Left ventricle myocardium inferior (tissue), 1 donor: ENCODE measurements at regions not wholly inside any gene's neighbourhood (a gene's known extent, or its start where the extent isn't known, plus 50 kb on each side); places are given as distances from the start of the nearest gene placed in this dataset.

Experiments
- DNase-seq: peaks from one replicate; pipeline ENCODE4 v3.0.0-alpha.2; 2020
- H3K27ac ChIP-seq: fragments of 200-600 bp; replicated peaks from 2 replicates; pipeline ENCODE4 v1.8.0; 2021
- H3K27me3 ChIP-seq: fragments of 200-600 bp; 2 replicates; pipeline ENCODE4 v1.8.0; 2021; ENCODE audit warnings: low read depth
- H3K36me3 ChIP-seq: fragments of 200-600 bp; 2 replicates; pipeline ENCODE4 v1.8.0; 2021
- H3K4me1 ChIP-seq: fragments of 200-600 bp; 2 replicates; pipeline ENCODE4 v1.8.0; 2021
- H3K4me3 ChIP-seq: fragments of 200-600 bp; 2 replicates; pipeline ENCODE4 v1.8.0; 2021; ENCODE audit warnings: mild to moderate bottlenecking, moderate library complexity
- H3K9me3 ChIP-seq: fragments of 200-600 bp; replicated peaks from 2 replicates; pipeline ENCODE4 v1.8.0; 2021
- intact Hi-C: fragments of 100-400 bp; cut with micrococcal nuclease; formaldehyde crosslinking; loops from one replicate; pipeline ENCODE4 v1.11.0; 2022
- TF ChIP-seq, protein P1 (sequence below): fragments of 200-600 bp; IDR thresholded peaks from 2 replicates; pipeline ENCODE4 v1.8.0; 2021; ENCODE audit warnings: antibody characterized with exemption, mild to moderate bottlenecking, borderline replicate concordance
- donor health status: DM: no; HTN: yes; CAD: no; lungs with severe emphysema.

GRCh38 chr5:87121304-87122150 is 146.2 kb upstream of the RASA1 start:
- no peaks in the 10 kb centered on the region for H3K36me3 ChIP-seq

DNA sequence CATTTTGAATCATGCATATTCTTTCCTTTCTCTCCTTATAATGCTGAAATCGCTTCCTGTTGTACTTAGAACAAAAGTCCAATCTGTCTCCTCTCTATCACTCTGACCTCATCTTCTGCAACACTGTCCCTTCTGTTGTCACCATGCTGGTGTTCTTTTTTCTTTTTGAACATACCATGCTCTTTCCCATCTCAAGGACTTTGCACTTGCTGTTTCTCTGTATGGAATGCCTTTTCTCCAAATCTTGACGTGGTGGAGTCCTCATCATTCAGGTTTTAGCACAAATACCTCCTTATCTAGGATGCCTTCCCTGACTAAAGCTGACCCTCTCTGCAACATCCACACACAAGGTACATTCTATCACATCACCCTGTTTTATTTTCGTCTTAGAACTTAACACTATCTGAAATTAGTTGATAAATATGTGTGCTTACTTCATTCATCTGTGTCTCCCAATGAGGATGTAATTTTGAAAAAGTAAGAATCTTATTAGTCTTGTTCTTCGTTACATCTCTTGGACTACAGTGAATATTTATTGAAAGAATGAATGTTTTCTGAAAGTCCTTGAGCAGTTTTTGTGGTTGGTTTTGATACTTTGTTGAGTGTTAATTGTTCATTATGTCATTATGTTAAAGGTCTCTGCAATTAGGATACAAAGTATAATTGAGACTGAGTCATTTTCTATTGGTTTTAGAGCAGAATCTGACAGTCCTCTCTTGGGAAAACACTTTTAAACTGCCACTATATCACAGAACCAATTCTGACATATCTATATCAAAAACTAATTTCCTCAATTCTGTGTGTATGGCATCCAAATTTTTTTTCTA is 145.3 kb upstream of the RASA1 start:
- intact Hi-C loops, result no loop called here
- no peak overlapping the region for H3K4me3 ChIP-seq
- H3K4me1 ChIP-seq, result no peaks in the 10 kb centered on the region
- no peaks in the 10 kb centered on the region for H3K9me3 ChIP-seq
- no peak overlapping the region for H3K27ac ChIP-seq
- no peaks in the 10 kb centered on the region for H3K36me3 ChIP-seq
- TF ChIP-seq, protein P1, sequence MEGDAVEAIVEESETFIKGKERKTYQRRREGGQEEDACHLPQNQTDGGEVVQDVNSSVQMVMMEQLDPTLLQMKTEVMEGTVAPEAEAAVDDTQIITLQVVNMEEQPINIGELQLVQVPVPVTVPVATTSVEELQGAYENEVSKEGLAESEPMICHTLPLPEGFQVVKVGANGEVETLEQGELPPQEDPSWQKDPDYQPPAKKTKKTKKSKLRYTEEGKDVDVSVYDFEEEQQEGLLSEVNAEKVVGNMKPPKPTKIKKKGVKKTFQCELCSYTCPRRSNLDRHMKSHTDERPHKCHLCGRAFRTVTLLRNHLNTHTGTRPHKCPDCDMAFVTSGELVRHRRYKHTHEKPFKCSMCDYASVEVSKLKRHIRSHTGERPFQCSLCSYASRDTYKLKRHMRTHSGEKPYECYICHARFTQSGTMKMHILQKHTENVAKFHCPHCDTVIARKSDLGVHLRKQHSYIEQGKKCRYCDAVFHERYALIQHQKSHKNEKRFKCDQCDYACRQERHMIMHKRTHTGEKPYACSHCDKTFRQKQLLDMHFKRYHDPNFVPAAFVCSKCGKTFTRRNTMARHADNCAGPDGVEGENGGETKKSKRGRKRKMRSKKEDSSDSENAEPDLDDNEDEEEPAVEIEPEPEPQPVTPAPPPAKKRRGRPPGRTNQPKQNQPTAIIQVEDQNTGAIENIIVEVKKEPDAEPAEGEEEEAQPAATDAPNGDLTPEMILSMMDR, result no peak
- no peaks in the 10 kb centered on the region for H3K27me3 ChIP-seq
- DNase-seq, result no peak

More at GRCh38 chr5:87121304-87122150, 146.2 kb upstream of the RASA1 start:
- no peaks in the 10 kb centered on the region for H3K9me3 ChIP-seq
- no peaks in the 10 kb centered on the region for H3K4me1 ChIP-seq
- TF ChIP-seq, protein P1, result no peak
- no peaks in the 10 kb centered on the region for H3K27me3 ChIP-seq
- H3K4me3 ChIP-seq, result no peak overlapping the region
- DNase-seq, result no peak
- H3K27ac ChIP-seq, result no peak overlapping the region
- intact Hi-C loops, result no loop called here

GRCh38 chr5:87125766-87126165 is 141.9 kb upstream of the RASA1 start:
- H3K27ac ChIP-seq, result no peak overlapping the region
- TF ChIP-seq, protein P1, result no peak
- H3K27me3 ChIP-seq, result no peaks in the 10 kb centered on the region
- no peak overlapping the region for H3K4me3 ChIP-seq
- no peaks in the 10 kb centered on the region for H3K36me3 ChIP-seq
- no peaks in the 10 kb centered on the region for H3K9me3 ChIP-seq
- intact Hi-C loops, result no loop called here
- H3K4me1 ChIP-seq, result no peaks in the 10 kb centered on the region
- DNase-seq, result no peak

GRCh38 chr5:87126869-87127268 is 140.8 kb upstream of the RASA1 start:
- no peak for DNase-seq
- Histone ChIP-seq H3K36me3 (no peaks in the 10 kb centered on the region), H3K27ac (no peak overlapping the region), H3K27me3 (no peaks in the 10 kb centered on the region), H3K4me3 (no peak overlapping the region), H3K4me1 (no peaks in the 10 kb centered on the region), H3K9me3 (no peaks in the 10 kb centered on the region)
- intact Hi-C loops, result no loop called here
- TF ChIP-seq, protein P1, result no peak

- TF ChIP-seq, protein P1, result no peak
- Histone ChIP-seq H3K36me3 (no peaks in the 10 kb centered on the region), H3K4me3 (no peak overlapping the region), H3K9me3 (no peaks in the 10 kb centered on the region), H3K27ac (no peak overlapping the region), H3K27me3 (no peaks in the 10 kb centered on the region), H3K4me1 (no peaks in the 10 kb centered on the region)
- intact Hi-C loops, result no loop called here
- no peak for DNase-seq
Observed at GRCh38 chr5:87127426-87127825, 140.3 kb upstream of the RASA1 start.
